ENCODE measurements at regions not wholly inside any gene's neighbourhood (a gene's known extent, or its start where the extent isn't known, plus 50 kb on each side); places are given as distances from the start of the nearest gene placed in this dataset.
A peak's percentile ranks its signal among the peaks of the same experiment; 100 is the strongest.

DNA sequence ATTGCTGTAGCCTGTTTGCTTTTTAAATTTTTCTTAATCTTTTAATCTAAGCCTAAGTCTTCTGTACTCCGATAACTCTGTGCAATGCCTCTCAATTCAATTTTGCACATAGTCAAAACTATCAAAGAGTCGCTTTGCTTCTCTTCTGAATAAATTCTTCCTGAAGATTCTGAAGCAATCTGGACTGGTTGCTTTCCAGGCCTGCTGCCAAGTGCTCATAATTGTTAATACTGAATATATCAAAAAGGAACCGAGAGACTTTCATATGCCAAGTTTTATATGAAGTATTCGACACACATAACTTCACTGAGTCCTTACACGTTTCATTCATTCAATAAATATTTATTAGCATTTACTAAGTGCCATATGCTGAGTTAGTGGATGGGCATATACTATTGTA lies 91.3 kb downstream of the EDNRB start:
- H3K9me3 Mint-ChIP-seq (ENCODE audit: unreplicated experiment) = no peaks in the 10 kb centered on the region
- no peaks in the 10 kb centered on the region for H3K4me1 Mint-ChIP-seq (ENCODE audit: insufficient read depth, unreplicated experiment)
- H3K36me3 Mint-ChIP-seq (ENCODE audit: insufficient read depth, unreplicated experiment) = no peaks in the 10 kb centered on the region
- BruUV-seq (replicated peaks) = no TSS peak
- H3K27ac Mint-ChIP-seq (ENCODE audit: low read depth, unreplicated experiment) = no peak overlapping the region
- no peak for DNase-seq (ENCODE audit: unreplicated experiment)
- TF ChIP-seq, protein P1, sequence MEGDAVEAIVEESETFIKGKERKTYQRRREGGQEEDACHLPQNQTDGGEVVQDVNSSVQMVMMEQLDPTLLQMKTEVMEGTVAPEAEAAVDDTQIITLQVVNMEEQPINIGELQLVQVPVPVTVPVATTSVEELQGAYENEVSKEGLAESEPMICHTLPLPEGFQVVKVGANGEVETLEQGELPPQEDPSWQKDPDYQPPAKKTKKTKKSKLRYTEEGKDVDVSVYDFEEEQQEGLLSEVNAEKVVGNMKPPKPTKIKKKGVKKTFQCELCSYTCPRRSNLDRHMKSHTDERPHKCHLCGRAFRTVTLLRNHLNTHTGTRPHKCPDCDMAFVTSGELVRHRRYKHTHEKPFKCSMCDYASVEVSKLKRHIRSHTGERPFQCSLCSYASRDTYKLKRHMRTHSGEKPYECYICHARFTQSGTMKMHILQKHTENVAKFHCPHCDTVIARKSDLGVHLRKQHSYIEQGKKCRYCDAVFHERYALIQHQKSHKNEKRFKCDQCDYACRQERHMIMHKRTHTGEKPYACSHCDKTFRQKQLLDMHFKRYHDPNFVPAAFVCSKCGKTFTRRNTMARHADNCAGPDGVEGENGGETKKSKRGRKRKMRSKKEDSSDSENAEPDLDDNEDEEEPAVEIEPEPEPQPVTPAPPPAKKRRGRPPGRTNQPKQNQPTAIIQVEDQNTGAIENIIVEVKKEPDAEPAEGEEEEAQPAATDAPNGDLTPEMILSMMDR (IDR thresholded peaks at IDR 0.05; ENCODE audit: unreplicated experiment) = no peak
- CTCF ChIA-PET = no interaction called here
- peaks cover 7% of the 10 kb centered on the region for H3K27me3 Mint-ChIP-seq (ENCODE audit: insufficient read depth, unreplicated experiment)
- no peak overlapping the region for H3K4me3 Mint-ChIP-seq (ENCODE audit: unreplicated experiment)
- POLR2A ChIA-PET = no interaction called here
- intact Hi-C loops (cut with micrococcal nuclease) = no loop called here

DNA sequence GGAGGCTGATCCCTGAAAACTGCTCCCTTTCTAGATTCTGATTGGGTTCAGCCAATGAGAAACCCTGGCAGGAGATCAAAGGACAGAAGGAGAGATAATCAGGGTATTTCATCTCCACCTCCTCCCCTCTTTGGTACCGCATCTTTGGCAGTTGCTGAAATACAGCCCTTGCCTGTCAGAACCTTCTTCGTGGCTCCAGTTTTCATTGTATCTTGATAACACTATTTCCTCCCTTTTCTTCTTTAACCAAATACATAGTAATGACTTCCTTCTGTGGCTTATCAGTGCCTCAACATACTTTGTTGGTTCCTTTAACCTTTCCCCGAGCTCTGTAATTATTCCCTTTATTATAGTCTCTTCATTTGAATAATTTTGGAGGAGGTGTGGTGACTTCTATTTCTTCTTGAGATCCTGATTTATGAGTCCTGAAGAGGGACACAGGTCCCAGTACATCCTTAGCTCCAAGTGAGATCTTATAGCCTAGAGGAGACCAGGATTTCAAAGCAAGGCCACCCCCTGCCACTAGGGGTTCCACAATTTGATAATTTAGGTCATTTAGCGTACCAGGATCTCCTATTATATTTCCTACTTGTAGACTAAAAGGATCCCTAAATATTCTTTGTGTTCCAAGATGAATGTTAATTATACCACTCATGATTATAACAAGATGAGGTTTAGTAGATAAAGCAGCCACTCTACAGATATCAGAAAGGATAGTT lies 98.0 kb downstream of the EDNRB start:
- Mint-ChIP-seq H3K36me3 (ENCODE audit: insufficient read depth, unreplicated experiment) (no peaks in the 10 kb centered on the region), H3K27me3 (ENCODE audit: insufficient read depth, unreplicated experiment) (peaks cover 39% of the 10 kb centered on the region), H3K9me3 (ENCODE audit: unreplicated experiment) (no peaks in the 10 kb centered on the region), H3K27ac (ENCODE audit: low read depth, unreplicated experiment) (no peak overlapping the region), H3K4me3 (ENCODE audit: unreplicated experiment) (no peak overlapping the region), H3K4me1 (ENCODE audit: insufficient read depth, unreplicated experiment) (peaks cover 11% of the 10 kb centered on the region)
- no TSS peak for BruUV-seq (replicated peaks)
- DNase-seq (ENCODE audit: unreplicated experiment) = no peak
- ChIA-PET CTCF (interaction anchor here (0.8 kb wide), 1 partner anchor 9 kb away, joined by 3 read pairs; no protein-coding TSS in a partner anchor), POLR2A (no interaction called here)
- TF ChIP-seq, protein P1 (IDR thresholded peaks at IDR 0.05; ENCODE audit: unreplicated experiment) = no peak
- intact Hi-C loops (cut with micrococcal nuclease) = no loop called here

DNA sequence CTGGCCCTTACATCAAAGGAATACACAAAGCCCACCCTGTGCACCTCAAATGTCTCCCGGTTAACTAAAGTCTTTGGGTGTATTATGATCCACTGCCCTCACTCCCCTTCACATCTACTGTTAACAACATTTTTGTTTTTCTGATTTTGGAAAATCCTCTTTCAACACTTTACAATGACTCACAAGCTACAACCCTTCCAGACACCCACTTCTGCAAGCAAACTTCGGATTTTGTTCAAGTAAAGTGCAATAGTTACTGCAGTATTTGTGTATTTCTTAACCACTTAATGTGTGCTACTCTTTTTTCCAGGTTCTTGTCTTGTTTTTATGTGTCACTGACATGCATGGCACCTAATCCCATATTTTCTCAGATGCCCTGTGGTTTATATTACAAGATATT lies 101.1 kb downstream of the EDNRB start:
- TF ChIP-seq, protein P1 (IDR thresholded peaks at IDR 0.05; ENCODE audit: unreplicated experiment) = no peak
- no peaks in the 10 kb centered on the region for H3K9me3 Mint-ChIP-seq (ENCODE audit: unreplicated experiment)
- no TSS peak for BruUV-seq (replicated peaks)

DNA sequence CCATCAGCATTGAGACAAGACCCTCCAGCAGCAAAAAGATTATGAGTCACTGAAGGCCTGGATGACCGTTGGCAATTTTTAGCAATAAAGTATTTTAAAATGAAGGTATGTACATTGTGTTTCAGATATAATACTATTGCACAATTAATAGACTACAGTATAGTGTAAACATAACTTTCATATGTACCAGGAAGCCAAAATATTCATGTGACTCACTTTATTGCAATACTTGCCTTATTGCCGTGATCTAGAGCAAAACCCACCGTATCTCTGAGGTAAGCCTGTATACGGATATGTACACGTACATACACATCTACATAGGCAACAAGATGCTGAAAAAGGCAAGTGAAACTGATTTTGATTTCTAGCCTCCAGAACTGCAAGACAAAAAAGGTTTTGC lies 103.3 kb downstream of the EDNRB start:
- ChIA-PET CTCF (interaction anchor here (1.1 kb wide), 1 partner anchor 9 kb away, joined by 3 read pairs; no protein-coding TSS in a partner anchor), POLR2A (no interaction called here)
- peaks cover 35% of the 10 kb centered on the region for H3K27me3 Mint-ChIP-seq (ENCODE audit: insufficient read depth, unreplicated experiment)
- H3K9me3 Mint-ChIP-seq (ENCODE audit: unreplicated experiment) = no peaks in the 10 kb centered on the region
- H3K36me3 Mint-ChIP-seq (ENCODE audit: insufficient read depth, unreplicated experiment) = no peaks in the 10 kb centered on the region
- DNase-seq (ENCODE audit: unreplicated experiment) = peak; percentile 62
- H3K4me1 Mint-ChIP-seq (ENCODE audit: insufficient read depth, unreplicated experiment) = peaks cover 18% of the 10 kb centered on the region
- no peak overlapping the region for H3K4me3 Mint-ChIP-seq (ENCODE audit: unreplicated experiment)
- H3K27ac Mint-ChIP-seq (ENCODE audit: low read depth, unreplicated experiment) = peak overlapping the region; percentile 5
- intact Hi-C loops (cut with micrococcal nuclease) = no loop called here
- TF ChIP-seq, protein P1 (IDR thresholded peaks at IDR 0.05; ENCODE audit: unreplicated experiment) = no peak
- no TSS peak for BruUV-seq (replicated peaks)

More for the DNA sequence above, 101.1 kb downstream of the EDNRB start:
- peak; percentile 46 for DNase-seq (ENCODE audit: unreplicated experiment)
- Mint-ChIP-seq H3K36me3 (ENCODE audit: insufficient read depth, unreplicated experiment) (no peaks in the 10 kb centered on the region), H3K27me3 (ENCODE audit: insufficient read depth, unreplicated experiment) (peaks cover 37% of the 10 kb centered on the region), H3K27ac (ENCODE audit: low read depth, unreplicated experiment) (no peak overlapping the region), H3K4me1 (ENCODE audit: insufficient read depth, unreplicated experiment) (peaks cover 18% of the 10 kb centered on the region), H3K4me3 (ENCODE audit: unreplicated experiment) (no peak overlapping the region)
- ChIA-PET CTCF (no interaction called here), POLR2A (interaction anchor here (0.6 kb wide), 1 partner anchor 1223 kb away, joined by 3 read pairs; no protein-coding TSS in a partner anchor)
- intact Hi-C loops (cut with micrococcal nuclease) = no loop called here
